GM23338 (cell line): ENCODE measurements at regions not wholly inside any gene's neighbourhood (a gene's known extent, or its start where the extent isn't known, plus 50 kb on each side); places are given as distances from the start of the nearest gene placed in this dataset.

Experiments
- CREB1 ChIP-seq: fragments of 250-450 bp; sonication (Bioruptor Pico); IDR thresholded peaks from 2 replicates; pipeline ENCODE4 v1.5.0; 2020; ENCODE audit warnings: low read depth, mild to moderate bottlenecking, moderate library complexity
- TF ChIP-seq, protein P1 (sequence below), 2 experiments: fragments of 200-600 bp in 1 of 2; sonication (generic) in 1 of 2; conservative IDR thresholded peaks; 2 replicates each; pipeline versions ENCODE4 v1.5.1 to v1.6.1; 2016 to 2017; ENCODE audit warnings: antibody characterized with exemption in 2 of 2, low read depth in 2 of 2, mild to moderate bottlenecking in 2 of 2, moderate library complexity in 1 of 2

- TF ChIP-seq, protein P1, sequence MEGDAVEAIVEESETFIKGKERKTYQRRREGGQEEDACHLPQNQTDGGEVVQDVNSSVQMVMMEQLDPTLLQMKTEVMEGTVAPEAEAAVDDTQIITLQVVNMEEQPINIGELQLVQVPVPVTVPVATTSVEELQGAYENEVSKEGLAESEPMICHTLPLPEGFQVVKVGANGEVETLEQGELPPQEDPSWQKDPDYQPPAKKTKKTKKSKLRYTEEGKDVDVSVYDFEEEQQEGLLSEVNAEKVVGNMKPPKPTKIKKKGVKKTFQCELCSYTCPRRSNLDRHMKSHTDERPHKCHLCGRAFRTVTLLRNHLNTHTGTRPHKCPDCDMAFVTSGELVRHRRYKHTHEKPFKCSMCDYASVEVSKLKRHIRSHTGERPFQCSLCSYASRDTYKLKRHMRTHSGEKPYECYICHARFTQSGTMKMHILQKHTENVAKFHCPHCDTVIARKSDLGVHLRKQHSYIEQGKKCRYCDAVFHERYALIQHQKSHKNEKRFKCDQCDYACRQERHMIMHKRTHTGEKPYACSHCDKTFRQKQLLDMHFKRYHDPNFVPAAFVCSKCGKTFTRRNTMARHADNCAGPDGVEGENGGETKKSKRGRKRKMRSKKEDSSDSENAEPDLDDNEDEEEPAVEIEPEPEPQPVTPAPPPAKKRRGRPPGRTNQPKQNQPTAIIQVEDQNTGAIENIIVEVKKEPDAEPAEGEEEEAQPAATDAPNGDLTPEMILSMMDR (conservative IDR thresholded peaks at IDR 0.05; ENCODE audit: low read depth in 2 of 2) = no peak
- TF ChIP-seq CREB1 (CRISPR knock-in tag) = no peak
These were observed 147.8 kb upstream of the CDH4 start for GRCh38 chr20:61104232-61104631.
